ENCODE measurements at regions not wholly inside any gene's neighbourhood (a gene's known extent, or its start where the extent isn't known, plus 50 kb on each side); places are given as distances from the start of the nearest gene placed in this dataset.

DNA sequence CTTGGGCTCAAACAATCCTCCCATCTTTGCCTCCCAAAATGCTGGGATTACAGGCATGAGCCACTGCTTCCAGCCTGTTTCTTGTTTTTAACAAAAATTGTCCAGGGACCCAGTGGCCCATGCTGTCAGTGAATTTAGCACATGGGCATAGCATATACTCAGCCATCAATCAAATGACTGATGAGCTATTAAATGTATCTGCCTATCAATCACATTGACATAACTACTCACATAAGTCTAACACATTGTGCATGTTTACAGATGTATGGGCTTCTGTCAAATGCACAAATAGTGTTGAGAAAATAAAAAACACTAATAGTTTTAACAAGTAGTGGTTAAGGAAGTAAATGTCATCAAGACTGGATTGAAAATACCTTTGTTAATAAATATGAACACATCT lies 249.4 kb downstream of the COX18 start:
- TF ChIP-seq, protein P1, sequence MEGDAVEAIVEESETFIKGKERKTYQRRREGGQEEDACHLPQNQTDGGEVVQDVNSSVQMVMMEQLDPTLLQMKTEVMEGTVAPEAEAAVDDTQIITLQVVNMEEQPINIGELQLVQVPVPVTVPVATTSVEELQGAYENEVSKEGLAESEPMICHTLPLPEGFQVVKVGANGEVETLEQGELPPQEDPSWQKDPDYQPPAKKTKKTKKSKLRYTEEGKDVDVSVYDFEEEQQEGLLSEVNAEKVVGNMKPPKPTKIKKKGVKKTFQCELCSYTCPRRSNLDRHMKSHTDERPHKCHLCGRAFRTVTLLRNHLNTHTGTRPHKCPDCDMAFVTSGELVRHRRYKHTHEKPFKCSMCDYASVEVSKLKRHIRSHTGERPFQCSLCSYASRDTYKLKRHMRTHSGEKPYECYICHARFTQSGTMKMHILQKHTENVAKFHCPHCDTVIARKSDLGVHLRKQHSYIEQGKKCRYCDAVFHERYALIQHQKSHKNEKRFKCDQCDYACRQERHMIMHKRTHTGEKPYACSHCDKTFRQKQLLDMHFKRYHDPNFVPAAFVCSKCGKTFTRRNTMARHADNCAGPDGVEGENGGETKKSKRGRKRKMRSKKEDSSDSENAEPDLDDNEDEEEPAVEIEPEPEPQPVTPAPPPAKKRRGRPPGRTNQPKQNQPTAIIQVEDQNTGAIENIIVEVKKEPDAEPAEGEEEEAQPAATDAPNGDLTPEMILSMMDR (conservative IDR thresholded peaks at IDR 0.05; ENCODE audit: low read depth, low read length): no peak
- no peak for TF ChIP-seq EZH2 (IDR thresholded peaks at IDR 0.05; ENCODE audit: borderline replicate concordance, low read depth, low read length, poor library complexity, severe bottlenecking)
